NCI-H774 (cell line): ENCODE measurements at regions not wholly inside any gene's neighbourhood (a gene's known extent, or its start where the extent isn't known, plus 50 kb on each side); places are given as distances from the start of the nearest gene placed in this dataset.

Experiments
- DNase-seq: peaks from one replicate; lab custom pipeline; 2025; lab: John Stamatoyannopoulos, UW

GRCh38 chr10:121033366-121033765 is 182.2 kb downstream of the WDR11 start:
- DNase-seq, result no peak

- DNase-seq, result no peak
Observed at GRCh38 chr10:121036431-121036830, 185.3 kb downstream of the WDR11 start.

GRCh38 chr10:121041499-121041898 is 190.3 kb downstream of the WDR11 start:
- no peak for DNase-seq

- DNase-seq, result no peak
Observed at GRCh38 chr10:121041906-121042305, 190.7 kb downstream of the WDR11 start.

- DNase-seq, result no peak
Observed at GRCh38 chr10:121042342-121042741, 191.2 kb downstream of the WDR11 start.

- no peak for DNase-seq
Observed at GRCh38 chr10:121043124-121043849, 192.1 kb downstream of the WDR11 start.

- DNase-seq, result no peak
Observed at GRCh38 chr10:121048749-121049148, 197.6 kb downstream of the WDR11 start.

- DNase-seq, result no peak
Observed at GRCh38 chr10:121049489-121049888, 198.3 kb downstream of the WDR11 start.

GRCh38 chr10:121049923-121050322 is 198.8 kb downstream of the WDR11 start:
- no peak for DNase-seq

GRCh38 chr10:121051171-121051570 is 200.0 kb downstream of the WDR11 start:
- DNase-seq, result no peak

GRCh38 chr10:121051696-121052279 is 200.6 kb downstream of the WDR11 start:
- DNase-seq, result no peak

- no peak for DNase-seq
Observed at GRCh38 chr10:121053151-121053550, 202.0 kb downstream of the WDR11 start.

- no peak for DNase-seq
Observed at GRCh38 chr10:121054874-121055273, 203.7 kb downstream of the WDR11 start.

- DNase-seq, result no peak
Observed at GRCh38 chr10:121057269-121057668, 206.1 kb downstream of the WDR11 start.

- DNase-seq, result no peak
Observed at GRCh38 chr10:121058082-121058481, 206.9 kb downstream of the WDR11 start.

- DNase-seq, result no peak
Observed at GRCh38 chr10:121059351-121059750, 208.2 kb downstream of the WDR11 start.

- DNase-seq, result no peak
Observed at GRCh38 chr10:121062115-121062514, 211.0 kb downstream of the WDR11 start.

GRCh38 chr10:121063744-121064143 is 212.6 kb downstream of the WDR11 start:
- DNase-seq, result no peak

GRCh38 chr10:121064491-121064890 is 213.3 kb downstream of the WDR11 start:
- DNase-seq, result no peak

GRCh38 chr10:121065330-121065729 is 214.2 kb downstream of the WDR11 start:
- DNase-seq, result no peak

GRCh38 chr10:121069061-121069850 is 218.1 kb downstream of the WDR11 start:
- DNase-seq, result no peak

GRCh38 chr10:121070275-121071070 is 219.3 kb downstream of the WDR11 start:
- no peak for DNase-seq
